HG03520 (cell line): ENCODE measurements at regions not wholly inside any gene's neighbourhood (a gene's known extent, or its start where the extent isn't known, plus 50 kb on each side); places are given as distances from the start of the nearest gene placed in this dataset.

Experiments used
- ATAC-seq: cut with Tn5 transposase; IDR thresholded peaks from one replicate; pipeline ENCODE4 v1.9.1; 2021; ENCODE audit warnings: mild to moderate bottlenecking, moderate library complexity; ENCODE audit not compliant: unreplicated experiment

GRCh38 chr10:123568751-123569150 lies 97.4 kb upstream of the GPR26 start:
- ATAC-seq = no peak

DNA sequence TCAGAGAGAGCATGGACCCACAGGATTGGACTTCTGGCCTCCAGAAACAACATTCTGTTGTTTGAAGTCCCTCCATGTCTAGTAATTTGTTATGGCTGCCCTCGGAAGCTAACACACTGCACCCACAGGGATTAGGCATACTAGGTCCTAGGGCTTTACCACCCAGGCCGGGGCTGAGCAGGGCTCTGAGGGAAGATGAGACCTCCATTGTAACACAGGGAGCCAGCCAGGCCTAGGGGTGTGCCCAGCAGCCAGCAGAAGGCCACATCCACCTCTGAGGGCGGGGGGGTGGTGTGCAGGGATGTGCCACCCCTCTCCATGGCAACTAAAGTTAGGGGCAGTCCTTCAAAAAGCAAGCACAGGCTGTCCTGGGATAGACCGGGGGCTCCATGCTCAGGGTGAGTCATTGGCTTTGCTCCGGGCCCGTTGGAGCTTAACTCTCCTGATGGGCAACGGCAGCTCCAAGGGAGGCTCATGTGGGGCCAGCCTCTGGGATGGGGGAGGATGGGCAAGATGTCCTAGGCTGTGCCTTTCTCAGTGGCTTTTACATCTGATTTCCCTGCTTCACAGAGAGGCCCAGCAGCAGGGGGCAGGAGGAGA lies 96.6 kb upstream of the GPR26 start:
- ATAC-seq = no peak

GRCh38 chr10:123570051-123570897 lies 95.9 kb upstream of the GPR26 start:
- ATAC-seq = no peak

- ATAC-seq = no peak
Observed at GRCh38 chr10:123570898-123571515, 95.1 kb upstream of the GPR26 start.

DNA sequence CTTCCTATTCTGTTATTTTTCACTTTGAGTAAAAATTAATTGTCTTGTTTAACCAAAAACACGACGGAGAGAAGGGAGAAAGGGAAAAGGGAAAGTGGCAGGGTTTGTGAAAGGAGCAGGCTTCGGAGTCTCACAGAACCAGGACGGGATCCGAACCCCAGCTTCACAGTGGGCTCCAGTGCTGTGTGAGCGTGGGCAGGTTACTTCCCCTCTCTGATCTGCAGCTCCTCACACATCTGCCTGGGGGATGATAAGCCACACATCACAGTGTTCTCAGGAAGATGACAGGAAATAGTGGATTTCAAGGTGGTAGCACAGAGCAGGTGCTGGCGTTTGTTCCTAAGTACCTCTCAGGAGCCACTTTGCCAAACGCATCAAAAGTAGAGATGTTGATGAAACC lies 94.2 kb upstream of the GPR26 start:
- ATAC-seq = no peak

DNA sequence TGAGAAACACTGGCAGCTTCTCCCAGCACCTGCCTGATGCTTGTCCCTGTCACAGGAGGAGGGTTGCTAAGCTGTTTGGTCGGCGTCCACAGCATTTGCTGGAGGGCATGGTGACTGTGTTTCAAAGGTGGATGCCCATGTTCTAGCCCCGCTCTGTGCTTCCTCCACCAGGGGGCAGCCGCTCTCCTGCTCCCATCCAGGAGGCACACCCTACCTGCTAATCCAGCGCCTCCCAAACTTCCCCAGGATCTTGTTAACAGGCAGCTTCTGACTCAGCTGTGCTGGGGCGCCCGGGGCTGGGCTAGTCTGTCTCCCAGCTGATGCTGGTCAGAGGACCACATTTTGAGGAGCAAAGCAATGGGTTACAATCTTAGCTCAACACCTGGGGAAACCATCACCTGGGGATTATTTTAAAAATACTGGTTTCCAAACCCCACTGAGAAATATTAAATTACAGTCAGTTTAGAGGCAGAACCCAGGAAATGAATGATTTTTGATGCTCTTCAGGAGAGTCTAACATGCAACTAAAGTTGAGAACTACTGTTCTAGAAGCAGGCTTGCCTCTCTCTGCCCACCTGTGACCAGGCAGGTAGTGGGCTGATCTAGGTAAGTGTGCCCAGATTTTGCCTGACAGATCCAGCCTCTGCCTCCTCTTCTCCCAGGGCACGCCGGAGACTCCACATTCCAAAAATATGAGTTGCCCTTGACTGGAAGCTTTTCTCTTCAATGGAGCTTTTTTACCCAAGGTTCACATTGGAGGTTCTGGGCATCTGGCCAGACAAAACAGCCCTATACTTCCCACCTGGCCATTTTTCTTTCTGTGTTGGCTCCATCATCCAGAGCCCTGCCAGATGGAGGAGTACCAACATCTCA lies 92.7 kb upstream of the GPR26 start:
- no peak for ATAC-seq

GRCh38 chr10:123574109-123574698 lies 92.0 kb upstream of the GPR26 start:
- ATAC-seq = no peak

DNA sequence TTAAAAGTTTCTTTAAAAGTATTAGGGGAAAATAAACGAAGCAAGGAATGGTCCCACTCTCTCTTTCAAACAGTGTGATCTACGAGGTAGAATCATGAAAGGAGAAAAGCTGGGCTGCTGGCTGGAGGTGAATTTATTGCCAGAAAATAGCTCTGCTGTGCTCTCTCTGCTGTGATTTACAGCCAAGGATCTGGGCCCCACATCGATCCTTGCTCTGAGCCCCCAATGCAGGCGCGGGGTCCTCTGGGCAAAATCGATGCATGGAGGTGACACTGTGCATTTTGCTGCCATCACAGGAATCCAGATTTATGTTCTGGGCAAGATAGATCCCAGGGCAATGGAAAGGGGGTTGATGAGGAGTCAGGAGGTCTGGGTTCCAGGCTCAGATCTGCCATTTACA lies 91.0 kb upstream of the GPR26 start:
- ATAC-seq = no peak

GRCh38 chr10:123576706-123577105 lies 89.4 kb upstream of the GPR26 start:
- no peak for ATAC-seq

DNA sequence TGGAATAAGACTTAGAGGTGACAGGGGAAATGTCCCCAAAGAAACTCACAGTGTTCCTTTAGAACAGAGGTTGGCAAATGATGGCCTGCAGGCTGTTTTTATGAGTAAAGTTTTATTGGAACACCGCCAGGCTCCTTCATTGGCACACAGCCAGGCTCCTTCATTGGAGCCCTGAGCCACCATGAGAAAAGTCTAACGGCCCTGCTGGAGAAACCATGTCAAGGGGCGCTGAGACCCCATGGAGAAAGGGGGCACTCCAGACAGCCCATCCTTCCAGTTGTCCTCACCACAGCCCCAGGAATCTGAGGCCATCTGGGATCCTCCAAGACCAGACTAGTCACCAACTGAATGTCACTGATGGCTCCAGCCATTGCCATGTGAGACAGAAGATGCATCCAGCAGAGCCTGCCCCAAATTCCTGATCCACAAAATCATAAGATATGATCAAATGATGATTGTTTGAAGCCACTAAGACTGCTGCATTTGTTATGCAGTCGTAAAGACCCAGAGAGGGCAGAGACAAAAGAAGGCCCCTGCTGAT lies 88.2 kb upstream of the GPR26 start:
- ATAC-seq = no peak

DNA sequence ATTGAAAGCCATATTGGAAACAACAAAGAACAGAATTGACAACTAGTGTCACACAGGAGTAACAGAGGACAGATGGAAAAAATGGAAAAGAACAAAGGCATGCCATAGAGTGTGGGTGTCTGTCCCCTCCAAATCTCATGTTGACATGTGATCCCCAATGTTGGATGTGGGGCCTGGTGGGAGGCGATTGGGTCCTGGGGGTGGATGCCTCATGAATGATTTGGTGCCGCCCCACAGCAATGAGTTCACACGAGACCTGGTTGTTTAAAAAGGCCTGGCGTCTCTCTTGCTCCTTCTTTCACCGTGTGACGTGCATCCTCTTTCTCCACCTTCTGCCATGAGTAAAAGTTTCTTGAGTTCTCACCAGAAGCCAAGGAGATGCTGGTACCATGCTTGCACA lies 87.4 kb upstream of the GPR26 start:
- no peak for ATAC-seq

- no peak for ATAC-seq
Observed at GRCh38 chr10:123579675-123580074, 86.5 kb upstream of the GPR26 start.

- no peak for ATAC-seq
Observed at GRCh38 chr10:123580426-123580825, 85.7 kb upstream of the GPR26 start.

- ATAC-seq = no peak
Observed at GRCh38 chr10:123581656-123582055, 84.5 kb upstream of the GPR26 start.

DNA sequence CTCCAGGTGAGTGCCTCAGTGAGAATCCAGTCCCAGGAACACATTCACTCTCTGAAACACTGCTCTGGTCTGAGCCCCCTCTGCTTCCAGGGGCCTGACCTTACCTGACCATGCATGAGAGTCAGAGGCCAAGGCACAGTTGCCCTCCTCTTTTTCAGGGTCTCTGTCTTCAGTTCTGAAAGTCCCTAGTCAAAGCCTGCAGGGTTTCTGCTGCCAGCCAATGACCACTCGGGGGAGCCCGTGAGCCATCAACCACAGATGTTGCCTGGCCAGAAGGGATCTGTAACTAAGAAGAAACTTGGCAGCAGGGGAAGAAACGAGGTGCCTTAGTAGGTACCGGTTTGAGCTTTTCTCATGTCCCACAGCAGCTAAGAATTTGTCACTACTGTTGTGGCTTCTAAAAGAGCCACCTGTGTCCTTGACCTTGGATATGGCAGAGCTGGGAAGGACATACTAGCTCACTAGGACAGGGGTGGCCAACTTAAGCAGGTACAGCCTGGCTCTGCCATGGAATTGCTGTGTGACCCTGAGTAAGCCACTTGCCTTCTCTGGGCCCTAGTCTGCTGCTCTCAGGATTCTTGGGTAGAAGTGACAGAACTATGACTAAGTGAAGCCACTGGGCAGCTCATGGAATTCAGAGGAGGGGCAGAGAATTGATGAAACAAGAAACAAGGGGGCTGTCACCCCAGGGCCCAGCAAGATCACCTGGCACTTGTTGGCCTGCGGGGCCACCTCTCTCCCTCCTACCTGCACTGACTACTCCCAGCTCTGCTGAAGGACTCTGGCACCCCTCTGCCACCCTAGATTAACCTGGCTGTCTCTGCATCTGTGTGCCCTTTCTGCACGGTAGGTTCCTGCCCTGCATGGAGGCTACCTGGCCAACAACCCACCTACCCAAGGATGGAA lies 83.8 kb upstream of the GPR26 start:
- no peak for ATAC-seq

- ATAC-seq = no peak
Observed at GRCh38 chr10:123583639-123584418, 82.3 kb upstream of the GPR26 start.

DNA sequence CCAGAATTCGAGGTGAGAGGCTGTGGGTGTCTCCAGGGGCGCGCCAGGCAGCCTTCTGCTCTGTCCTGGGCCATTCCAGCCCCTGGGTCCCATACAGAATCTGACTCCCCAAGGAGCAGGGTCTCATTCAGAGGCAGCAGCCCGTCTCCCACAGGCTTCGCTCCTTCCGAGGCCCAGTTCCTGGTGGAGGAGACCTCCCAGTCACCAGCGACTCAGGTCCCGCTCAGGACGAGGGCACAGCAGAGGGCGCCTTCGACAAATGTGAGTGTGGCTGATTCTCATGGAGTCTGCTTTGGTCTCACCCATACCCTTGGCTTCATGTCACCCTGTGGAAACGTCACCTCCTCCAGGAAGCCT lies 81.8 kb upstream of the GPR26 start:
- no peak for ATAC-seq

GRCh38 chr10:123585477-123586445 lies 80.4 kb upstream of the GPR26 start:
- no peak for ATAC-seq
